ENCODE measurements at regions not wholly inside any gene's neighbourhood (a gene's known extent, or its start where the extent isn't known, plus 50 kb on each side); places are given as distances from the start of the nearest gene placed in this dataset.
"Not testable (repeated sequence)": the region's sequence is repeated elsewhere in the genome, so short reads cannot be mapped to it uniquely, and the experiment has no call there.

DNA sequence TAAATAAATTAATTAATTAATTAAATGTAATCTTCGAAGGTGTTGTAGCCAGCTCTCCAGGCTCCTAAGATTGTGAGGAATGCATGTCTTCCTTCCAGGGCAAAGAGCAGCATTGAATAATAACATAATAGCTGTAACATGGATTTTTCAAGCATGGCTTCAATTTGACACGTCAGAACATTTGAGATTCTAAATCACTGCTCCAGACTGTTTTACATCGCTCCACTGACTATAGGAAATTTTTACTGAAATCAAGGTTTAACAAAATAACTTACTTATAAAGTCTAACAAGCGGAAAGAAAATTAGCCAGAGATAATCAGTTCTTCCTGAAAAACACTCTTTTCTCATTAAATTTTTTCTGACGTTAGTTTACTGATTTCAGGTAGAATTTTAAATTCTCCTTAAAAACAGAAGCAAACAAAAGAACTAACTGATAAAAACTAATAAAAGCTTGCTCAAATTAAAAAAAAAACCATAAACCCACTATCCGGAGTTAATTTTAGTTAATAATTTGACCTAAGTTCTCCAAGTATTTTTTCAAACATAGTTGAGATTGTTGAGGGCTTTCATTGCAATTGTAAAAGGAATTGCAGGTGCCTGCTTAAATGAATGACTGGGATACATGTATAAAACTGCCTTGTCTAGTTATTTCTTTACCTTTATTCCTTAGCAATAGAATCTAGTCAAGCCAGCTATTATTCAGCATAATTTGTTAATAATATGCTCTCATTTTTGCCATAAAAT, 51.2 kb upstream of the SGCE start:
- CTCF ChIA-PET, result no interaction called here
- no peak overlapping the region for H3K27ac ChIP-seq (ENCODE audit: low read depth in 1 of 2, low read length in 2 of 2)
- ATAC-seq (ENCODE audit: poor library complexity) (no peak), DNase-seq (no peak)
- intact Hi-C loops (cut with DNase I, micrococcal nuclease), result no loop called here
- POLR2A ChIA-PET, result no interaction called here
- Mint-ChIP-seq H3K4me3 (no peak overlapping the region), H3K27me3 (peaks cover 10% of the 10 kb centered on the region), H3K9me3 (no peaks in the 10 kb centered on the region), H3K4me1 (ENCODE audit: low read depth) (no peaks in the 10 kb centered on the region), H3K27ac (no peak overlapping the region), H3K36me3 (ENCODE audit: low read depth) (no peaks in the 10 kb centered on the region)
- H3K36me3 ChIP-seq (ENCODE audit: insufficient read depth, low read length), result no peaks in the 10 kb centered on the region
- H3K4me1 ChIP-seq (ENCODE audit: insufficient read depth, low read length), result no peaks in the 10 kb centered on the region
- H3K4me3 ChIP-seq (ENCODE audit: low read length), result no peak overlapping the region
- H3K27me3 ChIP-seq (ENCODE audit: control insufficient read depth in 1 of 2, insufficient read depth in 2 of 2, low read length in 2 of 2), result no peaks in the 10 kb centered on the region
- TF ChIP-seq, protein P1, sequence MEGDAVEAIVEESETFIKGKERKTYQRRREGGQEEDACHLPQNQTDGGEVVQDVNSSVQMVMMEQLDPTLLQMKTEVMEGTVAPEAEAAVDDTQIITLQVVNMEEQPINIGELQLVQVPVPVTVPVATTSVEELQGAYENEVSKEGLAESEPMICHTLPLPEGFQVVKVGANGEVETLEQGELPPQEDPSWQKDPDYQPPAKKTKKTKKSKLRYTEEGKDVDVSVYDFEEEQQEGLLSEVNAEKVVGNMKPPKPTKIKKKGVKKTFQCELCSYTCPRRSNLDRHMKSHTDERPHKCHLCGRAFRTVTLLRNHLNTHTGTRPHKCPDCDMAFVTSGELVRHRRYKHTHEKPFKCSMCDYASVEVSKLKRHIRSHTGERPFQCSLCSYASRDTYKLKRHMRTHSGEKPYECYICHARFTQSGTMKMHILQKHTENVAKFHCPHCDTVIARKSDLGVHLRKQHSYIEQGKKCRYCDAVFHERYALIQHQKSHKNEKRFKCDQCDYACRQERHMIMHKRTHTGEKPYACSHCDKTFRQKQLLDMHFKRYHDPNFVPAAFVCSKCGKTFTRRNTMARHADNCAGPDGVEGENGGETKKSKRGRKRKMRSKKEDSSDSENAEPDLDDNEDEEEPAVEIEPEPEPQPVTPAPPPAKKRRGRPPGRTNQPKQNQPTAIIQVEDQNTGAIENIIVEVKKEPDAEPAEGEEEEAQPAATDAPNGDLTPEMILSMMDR (IDR thresholded peaks at IDR 0.05), result no peak
- no peaks in the 10 kb centered on the region for H3K9me3 ChIP-seq (ENCODE audit: control insufficient read depth in 1 of 2, insufficient read depth in 1 of 2, low read length in 2 of 2)

DNA sequence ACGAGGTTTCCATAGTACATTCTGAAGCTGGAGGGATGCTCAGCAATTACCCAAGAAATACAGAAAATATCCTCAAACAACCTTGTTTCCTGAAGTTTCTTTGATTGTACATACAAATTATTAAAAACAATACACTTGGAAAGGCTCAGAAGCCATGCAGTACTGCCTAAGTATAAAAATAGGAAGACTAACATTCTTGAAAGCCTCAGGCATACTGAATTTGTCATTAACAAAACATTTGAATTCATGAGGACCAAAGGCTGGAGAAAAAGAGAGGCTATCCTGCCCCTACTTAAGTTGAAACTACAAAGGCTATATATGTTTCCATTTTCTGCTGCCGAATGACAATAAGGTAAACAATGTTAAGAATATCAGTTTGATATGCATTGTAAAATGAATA, 54.3 kb upstream of the SGCE start:
- Histone ChIP-seq H3K9me3 (ENCODE audit: control insufficient read depth in 1 of 2, insufficient read depth in 1 of 2, low read length in 2 of 2) (no peaks in the 10 kb centered on the region), H3K27me3 (ENCODE audit: control insufficient read depth in 1 of 2, insufficient read depth in 2 of 2, low read length in 2 of 2) (no peaks in the 10 kb centered on the region), H3K4me3 (ENCODE audit: low read length) (no peak overlapping the region), H3K36me3 (ENCODE audit: insufficient read depth, low read length) (no peaks in the 10 kb centered on the region), H3K27ac (ENCODE audit: low read depth in 1 of 2, low read length in 2 of 2) (no peak overlapping the region), H3K4me1 (ENCODE audit: insufficient read depth, low read length) (no peaks in the 10 kb centered on the region)
- TF ChIP-seq, protein P1 (IDR thresholded peaks at IDR 0.05), result no peak
- ChIA-PET CTCF (no interaction called here), POLR2A (no interaction called here)
- Mint-ChIP-seq H3K27me3 (peaks cover 4% of the 10 kb centered on the region), H3K4me1 (ENCODE audit: low read depth) (no peaks in the 10 kb centered on the region), H3K27ac (no peak overlapping the region), H3K9me3 (no peaks in the 10 kb centered on the region), H3K36me3 (ENCODE audit: low read depth) (no peaks in the 10 kb centered on the region), H3K4me3 (no peak overlapping the region)
- intact Hi-C loops (cut with DNase I, micrococcal nuclease), result no loop called here
- DNase-seq (no peak), ATAC-seq (ENCODE audit: poor library complexity) (no peak)

DNA sequence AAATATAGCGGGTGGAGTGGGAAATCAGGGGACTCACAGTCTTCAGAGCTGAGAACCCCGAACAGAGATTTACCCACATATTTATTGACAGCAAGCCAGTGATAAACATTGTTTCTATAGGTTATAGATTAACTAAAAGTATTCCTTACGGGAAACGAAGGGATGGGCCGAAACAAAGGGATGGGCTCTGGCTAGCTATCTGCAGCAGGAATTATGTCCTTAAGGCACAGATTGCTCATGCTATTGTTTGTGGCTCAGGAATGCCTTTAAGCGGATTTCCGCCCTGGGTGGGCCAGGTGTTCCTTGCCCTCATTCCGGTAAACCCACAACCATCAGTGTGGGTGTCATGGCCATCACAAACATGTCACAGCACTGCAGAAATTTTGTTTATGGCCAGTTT, 66.4 kb upstream of the SGCE start:
- intact Hi-C loops (cut with DNase I, micrococcal nuclease); H3K4me3 Mint-ChIP-seq; H3K9me3 Mint-ChIP-seq; H3K27ac Mint-ChIP-seq; H3K36me3 ChIP-seq (ENCODE audit: insufficient read depth, low read length); ATAC-seq (ENCODE audit: poor library complexity); H3K4me1 Mint-ChIP-seq (ENCODE audit: low read depth); H3K9me3 ChIP-seq (ENCODE audit: control insufficient read depth in 1 of 2, insufficient read depth in 1 of 2, low read length in 2 of 2); H3K36me3 Mint-ChIP-seq (ENCODE audit: low read depth); H3K27ac ChIP-seq (ENCODE audit: low read depth in 1 of 2, low read length in 2 of 2); H3K4me1 ChIP-seq (ENCODE audit: insufficient read depth, low read length); H3K27me3 ChIP-seq (ENCODE audit: control insufficient read depth in 1 of 2, insufficient read depth in 2 of 2, low read length in 2 of 2); DNase-seq; H3K4me3 ChIP-seq (ENCODE audit: low read length); CTCF ChIA-PET; POLR2A ChIA-PET: not testable (repeated sequence)
- peaks cover 30% of the 10 kb centered on the region for H3K27me3 Mint-ChIP-seq

DNA sequence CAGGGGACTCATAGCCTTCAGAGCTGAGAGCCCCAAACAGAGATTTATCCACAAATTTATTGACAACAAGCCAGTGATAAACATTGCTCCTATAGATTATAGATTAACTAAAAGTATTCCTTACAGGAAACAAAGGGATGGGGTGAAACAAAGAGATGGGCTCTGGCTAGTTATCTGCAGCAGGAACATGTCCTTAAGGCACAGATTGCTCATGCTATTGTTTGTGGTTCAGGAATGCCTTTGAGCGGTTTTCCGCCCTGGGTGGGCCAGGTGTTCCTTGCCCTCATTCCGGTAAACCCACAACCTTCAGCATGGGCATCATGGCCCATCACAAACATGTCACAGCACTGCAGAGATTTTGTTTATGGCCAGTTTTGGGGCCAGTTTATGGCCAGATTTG, 73.0 kb upstream of the SGCE start:
- ATAC-seq (ENCODE audit: poor library complexity); H3K36me3 Mint-ChIP-seq (ENCODE audit: low read depth); H3K4me1 Mint-ChIP-seq (ENCODE audit: low read depth); H3K9me3 ChIP-seq (ENCODE audit: control insufficient read depth in 1 of 2, insufficient read depth in 1 of 2, low read length in 2 of 2); H3K4me3 ChIP-seq (ENCODE audit: low read length); intact Hi-C loops (cut with DNase I, micrococcal nuclease); H3K9me3 Mint-ChIP-seq; H3K4me3 Mint-ChIP-seq; DNase-seq; POLR2A ChIA-PET; H3K27ac Mint-ChIP-seq; H3K36me3 ChIP-seq (ENCODE audit: insufficient read depth, low read length); H3K27ac ChIP-seq (ENCODE audit: low read depth in 1 of 2, low read length in 2 of 2); H3K4me1 ChIP-seq (ENCODE audit: insufficient read depth, low read length); CTCF ChIA-PET; H3K27me3 ChIP-seq (ENCODE audit: control insufficient read depth in 1 of 2, insufficient read depth in 2 of 2, low read length in 2 of 2): not testable (repeated sequence)
- H3K27me3 Mint-ChIP-seq, result peaks cover 33% of the 10 kb centered on the region

Data from CD4-positive, alpha-beta T cell (primary cell).